ENCODE measurements at regions not wholly inside any gene's neighbourhood (a gene's known extent, or its start where the extent isn't known, plus 50 kb on each side); places are given as distances from the start of the nearest gene placed in this dataset.

DNA sequence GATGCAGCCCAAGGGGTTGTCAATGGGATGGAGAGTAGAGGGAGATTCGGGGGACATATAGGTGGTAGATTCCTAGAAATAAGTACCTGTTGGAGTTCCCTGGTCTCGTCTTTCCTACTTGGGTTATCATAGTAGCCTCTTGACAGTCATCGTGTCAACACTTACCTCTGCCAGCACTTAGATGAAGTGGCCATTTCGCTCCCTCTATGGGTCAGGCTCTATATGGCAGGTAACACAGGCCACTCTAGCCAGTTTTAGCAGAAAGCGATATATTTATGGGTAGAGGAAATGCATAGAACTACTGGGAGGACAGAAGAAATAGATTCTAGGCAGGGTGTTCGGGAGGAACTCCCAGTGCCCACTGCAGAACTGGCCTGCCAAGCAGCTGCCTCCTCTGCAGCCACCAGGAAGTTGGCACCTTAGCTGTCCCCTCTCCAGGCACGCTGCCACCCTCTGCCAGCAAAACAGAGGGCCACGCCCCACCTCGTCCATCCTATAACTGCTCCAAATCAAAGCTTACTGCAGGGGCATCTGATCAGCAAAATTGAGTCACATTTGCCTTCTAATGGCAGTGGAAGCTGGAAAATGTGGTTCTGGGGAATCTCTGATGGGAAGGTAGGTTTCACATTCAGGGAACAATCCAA, 181.3 kb downstream of the INSIG2 start:
- TF ChIP-seq, protein P1, sequence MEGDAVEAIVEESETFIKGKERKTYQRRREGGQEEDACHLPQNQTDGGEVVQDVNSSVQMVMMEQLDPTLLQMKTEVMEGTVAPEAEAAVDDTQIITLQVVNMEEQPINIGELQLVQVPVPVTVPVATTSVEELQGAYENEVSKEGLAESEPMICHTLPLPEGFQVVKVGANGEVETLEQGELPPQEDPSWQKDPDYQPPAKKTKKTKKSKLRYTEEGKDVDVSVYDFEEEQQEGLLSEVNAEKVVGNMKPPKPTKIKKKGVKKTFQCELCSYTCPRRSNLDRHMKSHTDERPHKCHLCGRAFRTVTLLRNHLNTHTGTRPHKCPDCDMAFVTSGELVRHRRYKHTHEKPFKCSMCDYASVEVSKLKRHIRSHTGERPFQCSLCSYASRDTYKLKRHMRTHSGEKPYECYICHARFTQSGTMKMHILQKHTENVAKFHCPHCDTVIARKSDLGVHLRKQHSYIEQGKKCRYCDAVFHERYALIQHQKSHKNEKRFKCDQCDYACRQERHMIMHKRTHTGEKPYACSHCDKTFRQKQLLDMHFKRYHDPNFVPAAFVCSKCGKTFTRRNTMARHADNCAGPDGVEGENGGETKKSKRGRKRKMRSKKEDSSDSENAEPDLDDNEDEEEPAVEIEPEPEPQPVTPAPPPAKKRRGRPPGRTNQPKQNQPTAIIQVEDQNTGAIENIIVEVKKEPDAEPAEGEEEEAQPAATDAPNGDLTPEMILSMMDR (conservative IDR thresholded peaks at IDR 0.05; ENCODE audit: low read length): peak; percentile 55
- TF ChIP-seq EZH2phosphoT487 (IDR thresholded peaks at IDR 0.05; ENCODE audit: borderline replicate concordance): no peak
